ENCODE measurements at regions not wholly inside any gene's neighbourhood (a gene's known extent, or its start where the extent isn't known, plus 50 kb on each side); places are given as distances from the start of the nearest gene placed in this dataset.

DNA sequence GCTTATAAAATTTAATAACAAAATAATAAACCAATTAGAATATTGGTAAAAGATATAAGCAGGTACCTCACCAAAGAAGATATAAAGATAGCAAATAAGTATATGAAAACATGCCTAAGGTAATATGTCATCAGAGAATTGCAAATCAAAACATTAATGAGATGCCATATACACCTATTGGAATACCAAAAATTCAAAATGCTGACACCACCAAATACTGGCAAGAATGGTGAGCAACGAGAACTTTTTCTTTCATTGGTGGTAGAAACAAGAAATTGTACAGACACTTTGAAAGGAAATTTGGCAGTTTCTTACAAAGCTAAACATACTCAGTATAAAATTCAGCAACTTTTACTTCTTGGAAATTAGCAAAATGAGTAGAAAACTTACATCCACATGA, 346.9 kb upstream of the ROBO1 start:
- no peak for DNase-seq (ENCODE audit: low read depth)
- no peak for TF ChIP-seq CTCF (IDR thresholded peaks at IDR 0.05; ENCODE audit: control insufficient read depth, insufficient read depth, low read depth, low read length, missing control alignments)
- no peak overlapping the region for H3K4me3 ChIP-seq (ENCODE audit: control insufficient read depth, low read depth, low read length)

- no peak for DNase-seq (ENCODE audit: low read depth)
- TF ChIP-seq CTCF (IDR thresholded peaks at IDR 0.05; ENCODE audit: control insufficient read depth, insufficient read depth, low read depth, low read length, missing control alignments): no peak
- no peak overlapping the region for H3K4me3 ChIP-seq (ENCODE audit: control insufficient read depth, low read depth, low read length)
These were observed 345.5 kb upstream of the ROBO1 start for GRCh38 chr3:80113331-80113730.

DNA sequence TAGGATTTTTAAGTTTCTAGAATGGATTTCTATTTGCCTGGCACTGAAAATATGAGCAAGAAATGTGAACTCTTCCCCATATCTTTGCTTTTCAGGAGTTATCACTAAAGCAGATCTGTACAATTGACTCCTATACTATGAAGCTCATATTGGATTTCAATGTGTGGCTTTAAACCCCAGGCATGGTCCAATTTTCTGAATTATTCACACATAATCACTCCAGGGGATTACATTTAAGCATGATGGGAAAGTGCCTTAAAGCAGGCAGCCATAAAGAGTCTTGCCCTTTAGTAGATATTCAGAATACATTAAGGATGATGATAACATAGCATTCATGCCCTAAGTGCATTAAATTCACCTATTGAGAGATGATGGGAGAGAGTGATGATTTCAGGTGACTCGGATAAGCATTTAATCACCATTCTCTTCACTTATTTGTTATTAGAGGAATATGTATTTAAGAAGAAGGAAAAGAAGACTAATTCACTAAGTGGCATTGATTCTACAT, 331.8 kb upstream of the ROBO1 start:
- TF ChIP-seq CTCF (IDR thresholded peaks at IDR 0.05; ENCODE audit: control insufficient read depth, insufficient read depth, low read depth, low read length, missing control alignments): no peak
- DNase-seq (ENCODE audit: low read depth): no peak
- H3K4me3 ChIP-seq (ENCODE audit: control insufficient read depth, low read depth, low read length): no peak overlapping the region

- no peak for TF ChIP-seq CTCF (IDR thresholded peaks at IDR 0.05; ENCODE audit: control insufficient read depth, insufficient read depth, low read depth, low read length, missing control alignments)
- DNase-seq (ENCODE audit: low read depth): no peak
These were observed 329.9 kb upstream of the ROBO1 start for GRCh38 chr3:80097674-80098073.

DNA sequence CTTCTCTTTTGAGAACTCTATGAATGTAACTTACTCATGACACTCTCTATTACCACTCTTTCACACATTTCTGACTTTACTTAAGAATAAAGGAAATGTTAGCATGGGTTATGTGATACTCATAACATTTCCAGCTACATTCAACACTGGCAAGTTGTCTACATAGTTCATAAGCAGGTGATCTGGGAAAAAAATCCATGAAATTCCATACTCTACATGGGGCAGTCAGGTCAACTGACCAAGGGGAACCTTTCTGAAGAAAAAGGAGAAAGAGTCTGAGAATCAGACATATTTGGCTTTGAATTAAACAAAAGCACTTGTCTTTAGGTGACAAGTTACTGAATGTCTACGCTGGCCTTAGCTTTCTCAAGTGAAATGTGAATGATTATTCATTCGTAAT, 329.1 kb upstream of the ROBO1 start:
- no peak for TF ChIP-seq CTCF (IDR thresholded peaks at IDR 0.05; ENCODE audit: control insufficient read depth, insufficient read depth, low read depth, low read length, missing control alignments)
- no peak for DNase-seq (ENCODE audit: low read depth)
- H3K4me3 ChIP-seq (ENCODE audit: control insufficient read depth, low read depth, low read length): no peak overlapping the region

More at GRCh38 chr3:80097674-80098073, 329.9 kb upstream of the ROBO1 start:
- no peak overlapping the region for H3K4me3 ChIP-seq (ENCODE audit: control insufficient read depth, low read depth, low read length)

DNA sequence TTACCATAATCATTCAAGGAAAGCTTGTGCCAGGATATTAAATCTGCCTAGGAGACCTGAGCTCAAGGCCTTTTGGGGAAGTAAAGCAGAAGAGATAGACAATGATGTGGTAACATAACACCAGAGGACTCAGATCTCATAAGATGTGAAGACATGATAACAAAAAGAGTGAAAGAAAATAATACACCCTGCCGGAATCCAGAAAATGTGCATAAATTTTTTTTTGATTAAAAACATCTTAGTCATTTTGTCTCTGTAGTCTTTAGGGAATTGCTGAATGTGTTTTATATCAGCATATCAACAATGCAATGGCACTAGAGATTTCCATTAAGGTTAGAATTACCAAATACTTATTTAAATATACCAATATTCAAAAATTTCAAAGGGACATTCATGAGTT, 326.8 kb upstream of the ROBO1 start:
- no peak for TF ChIP-seq CTCF (IDR thresholded peaks at IDR 0.05; ENCODE audit: control insufficient read depth, insufficient read depth, low read depth, low read length, missing control alignments)
- DNase-seq (ENCODE audit: low read depth): no peak
- no peak overlapping the region for H3K4me3 ChIP-seq (ENCODE audit: control insufficient read depth, low read depth, low read length)

DNA sequence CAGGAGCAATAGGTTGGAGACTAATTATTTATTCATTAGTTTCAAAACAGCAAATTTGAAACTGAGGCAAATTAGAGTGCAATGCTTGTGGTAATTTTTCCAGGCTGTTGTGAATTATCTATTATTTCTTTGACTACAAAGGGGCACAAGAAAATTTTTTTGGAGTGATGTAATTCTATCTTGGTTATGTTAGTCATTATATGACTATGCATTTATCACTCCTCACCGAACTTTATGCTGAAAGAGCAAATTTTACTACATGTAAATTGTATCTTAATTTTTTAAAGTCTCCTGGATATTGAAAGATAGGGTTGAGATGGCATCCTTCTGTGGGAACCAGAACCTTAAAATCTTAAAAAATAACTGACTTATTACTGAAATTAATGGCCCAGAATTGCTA, 320.0 kb upstream of the ROBO1 start:
- no peak for DNase-seq (ENCODE audit: low read depth)
- TF ChIP-seq CTCF (IDR thresholded peaks at IDR 0.05; ENCODE audit: control insufficient read depth, insufficient read depth, low read depth, low read length, missing control alignments): no peak
- no peak overlapping the region for H3K4me3 ChIP-seq (ENCODE audit: control insufficient read depth, low read depth, low read length)
